Liver (tissue), 7 donors: ENCODE measurements at regions not wholly inside any gene's neighbourhood (a gene's known extent, or its start where the extent isn't known, plus 50 kb on each side); places are given as distances from the start of the nearest gene placed in this dataset.

Experiments used
- DNase-seq: peaks from one replicate; pipeline ENCODE4 v3.0.0-alpha.2; 2017; ENCODE audit warnings: low spot score
- H3K27ac ChIP-seq, 2 donors: one replicate each; pipeline ENCODE4 v1.7.0; 2013; ENCODE audit warnings: inconsistent platforms in 2 of 2, low read length in 2 of 2, control low read depth in 1 of 2, low read depth in 1 of 2, mild to moderate bottlenecking in 1 of 2
- H3K27me3 ChIP-seq, 4 donors: one replicate each; pipeline versions ENCODE4 v1.6.1 to v1.7.0; 2013; ENCODE audit warnings: low read length in 3 of 4, inconsistent platforms in 1 of 4, mild to moderate bottlenecking in 1 of 4, moderate library complexity in 1 of 4; ENCODE audit not compliant: control insufficient read depth in 4 of 4, insufficient read depth in 4 of 4
- H3K36me3 ChIP-seq, 4 donors: one replicate each; pipeline versions ENCODE4 v1.6.1 to v1.7.0; 2013; ENCODE audit warnings: low read length in 3 of 4, mild to moderate bottlenecking in 3 of 4, low read depth in 1 of 4, moderate library complexity in 1 of 4; ENCODE audit not compliant: control insufficient read depth in 4 of 4, insufficient read depth in 3 of 4
- H3K4me1 ChIP-seq, 4 donors: one replicate each; pipeline versions ENCODE4 v1.6.1 to v1.7.0; 2013; ENCODE audit warnings: low read length in 3 of 4, mild to moderate bottlenecking in 3 of 4, moderate library complexity in 1 of 4; ENCODE audit not compliant: control insufficient read depth in 4 of 4, insufficient read depth in 4 of 4
- H3K4me3 ChIP-seq, 3 donors: one replicate each; pipeline versions ENCODE4 v1.6.1 to v1.7.0; 2013; ENCODE audit warnings: low read length in 3 of 3, control low read depth in 1 of 3, low read depth in 1 of 3, mild to moderate bottlenecking in 1 of 3
- H3K9ac ChIP-seq, 2 donors: one replicate each; pipeline ENCODE4 v1.7.0; 2013; ENCODE audit warnings: low read length in 2 of 2, mild to moderate bottlenecking in 2 of 2, moderate library complexity in 2 of 2, control low read depth in 1 of 2, low read depth in 1 of 2
- H3K9me3 ChIP-seq, 4 donors: one replicate each; pipeline versions ENCODE4 v1.6.1 to v1.7.0; 2013; ENCODE audit warnings: low read length in 3 of 4; ENCODE audit not compliant: control insufficient read depth in 4 of 4
- ATF3 ChIP-seq: IDR thresholded peaks from 2 replicates; pipeline ENCODE4 v1.6.1; 2016; ENCODE audit warnings: antibody characterized with exemption
- FOXA1 ChIP-seq: IDR thresholded peaks from 2 replicates; pipeline ENCODE4 v1.6.1; 2016; ENCODE audit warnings: antibody characterized with exemption
- FOXA2 ChIP-seq: IDR thresholded peaks from 2 replicates; pipeline ENCODE4 v1.6.1; 2016; ENCODE audit warnings: antibody characterized with exemption
- GABPA ChIP-seq, 2 donors: IDR thresholded peaks in 1 of 2; conservative IDR thresholded peaks in 1 of 2; 2 replicates each; pipeline ENCODE4 v1.6.1; 2016; ENCODE audit warnings: antibody characterized with exemption in 2 of 2, mild to moderate bottlenecking in 1 of 2, moderate library complexity in 1 of 2
- HNF4A ChIP-seq, 2 donors: conservative IDR thresholded peaks; 2 replicates each; pipeline ENCODE4 v1.6.1; 2016; ENCODE audit warnings: antibody characterized with exemption in 2 of 2, mild to moderate bottlenecking in 2 of 2
- HNF4G ChIP-seq: IDR thresholded peaks from 2 replicates; pipeline ENCODE4 v1.6.1; 2016; ENCODE audit warnings: antibody characterized with exemption
- JUND ChIP-seq, 2 donors: IDR thresholded peaks; 2 replicates each; pipeline ENCODE4 v1.6.1; 2016; ENCODE audit warnings: antibody characterized with exemption in 2 of 2
- MAX ChIP-seq: IDR thresholded peaks from 2 replicates; pipeline ENCODE4 v1.6.1; 2016; ENCODE audit warnings: antibody characterized with exemption
- NR2F2 ChIP-seq: IDR thresholded peaks from 2 replicates; pipeline ENCODE4 v1.6.1; 2016; ENCODE audit warnings: antibody characterized with exemption
- REST ChIP-seq: IDR thresholded peaks from 2 replicates; pipeline ENCODE4 v1.6.1; 2016; ENCODE audit warnings: antibody characterized with exemption, mild to moderate bottlenecking
- RXRA ChIP-seq, 2 donors: IDR thresholded peaks; 2 replicates each; pipeline ENCODE4 v1.6.1; 2017 to 2018; ENCODE audit warnings: antibody characterized with exemption in 2 of 2, mild to moderate bottlenecking in 1 of 2
- SP1 ChIP-seq: IDR thresholded peaks from 2 replicates; pipeline ENCODE4 v1.6.1; 2018; ENCODE audit warnings: antibody characterized with exemption, mild to moderate bottlenecking
- ZBTB33 ChIP-seq: IDR thresholded peaks from 2 replicates; pipeline ENCODE4 v1.6.1; 2016; ENCODE audit warnings: antibody characterized with exemption
- WGBS: extraction: QIAGEN DNeasy Blood & Tissue Kit; methylation state at CpG from one replicate; pipeline ENCODE4 v1.1.7; 2013; 5-methylcytosine and 5-hydroxymethylcytosine counted together
- donor health status: healthy.
- donor health status: healthy.
- donor health status: healthy.
- donor health status: healthy.

- TF ChIP-seq REST = no peak
- no peak for TF ChIP-seq ATF3
- TF ChIP-seq FOXA2 = no peak
- TF ChIP-seq HNF4A (conservative IDR thresholded peaks at IDR 0.05) = no peak
- TF ChIP-seq RXRA (IDR thresholded peaks at IDR 0.05) = no peak
- TF ChIP-seq MAX = no peak
- no peak for TF ChIP-seq NR2F2
- TF ChIP-seq SP1 = no peak
- no peak for TF ChIP-seq ZBTB33
- no peak for TF ChIP-seq HNF4G
- TF ChIP-seq FOXA1 = no peak
- no peak for TF ChIP-seq GABPA (IDR thresholded peaks at IDR 0.05 in 1 of 2, conservative IDR thresholded peaks at IDR 0.05 in 1 of 2)
- no peak for TF ChIP-seq JUND (IDR thresholded peaks at IDR 0.05)
- H3K9me3 ChIP-seq = no peaks in the 10 kb centered on the region
- no peaks in the 10 kb centered on the region for H3K4me1 ChIP-seq
- H3K27ac ChIP-seq = no peak overlapping the region
- DNase-seq = no peak
- H3K4me3 ChIP-seq = no peak overlapping the region
- H3K36me3 ChIP-seq = no peaks in the 10 kb centered on the region
- no peak overlapping the region for H3K9ac ChIP-seq
- no peaks in the 10 kb centered on the region for H3K27me3 ChIP-seq
These were observed 405.7 kb downstream of the PIK3C3 start for GRCh38 chr18:42360716-42361115.

GRCh38 chr18:42363446-42364441 lies 408.7 kb downstream of the PIK3C3 start:
- Histone ChIP-seq H3K27me3 (no peaks in the 10 kb centered on the region), H3K4me1 (no peaks in the 10 kb centered on the region), H3K4me3 (no peak overlapping the region), H3K27ac (no peak overlapping the region), H3K9ac (no peak overlapping the region), H3K36me3 (no peaks in the 10 kb centered on the region), H3K9me3 (no peaks in the 10 kb centered on the region)
- WGBS = 56% methylated on average over 2 of the region's 2 CpGs
- no peak for DNase-seq
- TF ChIP-seq HNF4A (conservative IDR thresholded peaks at IDR 0.05) = no peak
